Ammon's horn (tissue), 1 donor: ENCODE measurements at regions not wholly inside any gene's neighbourhood (a gene's known extent, or its start where the extent isn't known, plus 50 kb on each side); places are given as distances from the start of the nearest gene placed in this dataset.
"Not testable (repeated sequence)": the region's sequence is repeated elsewhere in the genome, so short reads cannot be mapped to it uniquely, and the experiment has no call there.

ENCODE experiments used
- DNase-seq: peaks from one replicate; pipeline ENCODE4 v3.0.0-alpha.2; 2016; ENCODE audit warnings: low spot score

DNA sequence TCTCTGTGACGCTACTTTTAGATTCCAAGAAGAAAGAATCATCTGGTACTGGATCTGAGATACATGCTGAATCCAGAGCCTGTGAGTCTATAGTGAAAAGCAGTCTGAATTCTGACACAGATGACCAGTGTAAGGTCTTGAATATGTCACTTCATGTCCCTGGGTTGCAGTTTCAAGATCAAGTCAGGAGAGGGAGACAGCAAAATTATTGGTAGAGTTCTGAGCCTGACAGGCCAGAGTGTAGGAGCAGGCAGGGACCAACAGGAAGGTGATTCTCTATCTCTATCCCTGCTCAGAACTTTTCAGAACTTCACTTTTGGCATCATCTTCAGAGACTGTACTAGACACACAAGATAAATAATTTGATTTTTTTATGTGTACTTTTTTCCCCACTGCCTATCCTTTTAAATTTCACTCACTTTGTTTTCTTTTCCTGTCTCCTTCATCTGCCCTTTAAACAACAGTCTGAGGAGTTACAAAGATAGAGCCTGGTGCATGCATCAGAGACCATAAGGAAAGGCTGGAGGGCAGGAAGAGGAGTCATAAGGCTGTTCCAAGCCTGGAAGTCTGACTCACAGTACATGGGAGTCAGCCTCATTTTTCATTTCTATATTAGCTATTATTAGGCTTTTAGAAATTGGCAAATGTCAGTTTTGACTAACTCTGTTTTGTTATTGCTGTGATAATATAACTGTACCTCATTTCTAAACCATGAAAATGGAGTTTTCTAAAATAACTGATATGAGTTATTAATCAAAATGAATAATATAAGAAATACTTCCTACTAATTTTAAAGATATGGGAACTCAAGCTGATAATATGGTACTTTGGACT lies 120.2 kb upstream of the TMEM229A start:
- DNase-seq: peak; percentile 75

DNA sequence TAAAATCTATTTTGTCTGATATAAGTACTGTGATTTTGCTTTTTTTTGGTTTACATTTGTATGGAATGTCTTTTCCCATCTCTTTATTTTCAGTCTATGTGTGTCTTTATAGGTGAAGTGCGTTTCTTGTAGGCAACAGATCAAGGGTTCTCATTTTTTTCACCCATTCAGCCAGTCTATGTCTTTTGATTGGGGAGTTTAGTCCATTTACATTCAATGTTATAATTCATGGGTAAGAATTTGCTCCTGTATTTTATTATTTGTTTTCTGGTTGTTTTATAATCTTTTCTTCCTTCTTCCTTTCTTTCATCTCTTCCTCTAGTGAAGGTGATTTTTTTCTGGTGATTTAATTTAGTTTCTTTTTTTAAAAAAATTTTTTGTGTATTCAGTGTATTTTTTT lies 104.8 kb upstream of the TMEM229A start:
- no peak for DNase-seq

DNA sequence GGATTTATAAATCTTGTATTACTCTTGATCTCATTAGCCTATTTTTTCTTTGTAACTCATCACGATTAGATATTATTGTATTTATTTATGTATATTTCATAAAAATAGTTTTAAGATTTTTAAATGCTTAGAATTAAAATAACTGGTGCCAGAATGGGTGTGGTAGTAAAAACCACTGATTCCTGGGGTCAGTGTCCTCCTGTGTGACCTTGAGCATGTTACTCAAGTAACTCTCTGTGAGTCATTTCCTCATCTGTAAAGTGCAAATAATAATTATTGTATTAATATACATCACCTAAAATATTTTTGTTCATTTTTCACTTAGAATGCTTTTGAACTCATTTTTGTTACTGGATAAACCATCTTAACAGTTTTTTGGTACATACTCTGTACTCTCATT lies 91.3 kb upstream of the TMEM229A start:
- no peak for DNase-seq

DNA sequence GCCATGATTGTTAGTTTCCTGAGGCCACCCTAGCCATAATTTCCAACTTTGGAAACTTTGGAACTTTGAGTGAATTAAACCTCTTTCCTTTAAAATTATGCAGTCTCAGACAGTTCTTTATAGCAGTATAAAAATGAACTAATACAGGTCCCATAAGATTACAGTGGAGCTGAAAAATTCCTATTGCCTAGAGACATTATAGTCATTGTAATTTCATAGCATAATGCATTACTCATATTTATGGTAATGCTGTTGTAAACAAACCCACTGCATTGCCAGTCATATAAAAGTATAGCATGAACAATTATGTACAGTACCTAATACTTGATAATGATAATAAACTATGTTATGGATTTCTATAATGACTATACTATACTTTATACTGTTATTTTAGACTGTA lies 88.0 kb upstream of the TMEM229A start:
- DNase-seq: no peak

DNA sequence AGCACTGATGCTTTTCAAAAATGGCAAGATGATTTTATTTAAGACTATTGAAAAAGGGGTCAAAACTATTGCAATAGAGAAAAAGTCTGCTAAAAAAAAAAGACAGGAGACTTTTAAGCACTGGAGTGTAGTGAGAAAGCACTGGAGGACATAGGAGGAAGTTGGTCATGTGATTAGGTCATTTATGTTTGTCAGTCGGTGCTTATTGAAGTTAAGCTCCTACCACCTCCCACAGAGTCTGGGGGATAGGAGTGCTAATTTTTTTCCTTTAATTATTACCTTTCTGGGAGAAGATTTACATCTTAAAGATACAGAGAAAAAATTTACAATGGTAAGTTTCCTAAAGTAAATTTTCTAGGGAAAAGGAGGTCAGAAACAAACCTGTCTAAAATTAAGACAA lies 80.2 kb upstream of the TMEM229A start:
- no peak for DNase-seq

DNA sequence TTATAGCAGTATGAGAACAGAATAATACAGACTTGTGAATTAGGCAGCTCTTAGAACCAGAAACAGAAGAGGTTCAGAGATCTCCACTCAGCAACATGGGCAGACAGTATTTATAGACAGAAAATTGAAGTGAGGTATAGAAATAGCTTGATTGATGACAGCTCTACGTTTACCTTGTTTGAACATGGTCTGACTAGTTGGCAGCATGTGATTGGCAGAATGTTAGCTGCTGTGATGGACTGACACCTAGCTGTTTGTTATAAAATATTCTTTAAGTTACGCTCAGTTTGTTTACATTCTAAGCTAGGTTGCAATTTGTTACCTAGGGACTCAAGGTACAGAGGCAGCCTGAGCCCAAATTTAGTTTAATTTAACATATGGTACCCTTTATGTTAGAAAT lies 73.7 kb upstream of the TMEM229A start:
- DNase-seq: no peak

DNA sequence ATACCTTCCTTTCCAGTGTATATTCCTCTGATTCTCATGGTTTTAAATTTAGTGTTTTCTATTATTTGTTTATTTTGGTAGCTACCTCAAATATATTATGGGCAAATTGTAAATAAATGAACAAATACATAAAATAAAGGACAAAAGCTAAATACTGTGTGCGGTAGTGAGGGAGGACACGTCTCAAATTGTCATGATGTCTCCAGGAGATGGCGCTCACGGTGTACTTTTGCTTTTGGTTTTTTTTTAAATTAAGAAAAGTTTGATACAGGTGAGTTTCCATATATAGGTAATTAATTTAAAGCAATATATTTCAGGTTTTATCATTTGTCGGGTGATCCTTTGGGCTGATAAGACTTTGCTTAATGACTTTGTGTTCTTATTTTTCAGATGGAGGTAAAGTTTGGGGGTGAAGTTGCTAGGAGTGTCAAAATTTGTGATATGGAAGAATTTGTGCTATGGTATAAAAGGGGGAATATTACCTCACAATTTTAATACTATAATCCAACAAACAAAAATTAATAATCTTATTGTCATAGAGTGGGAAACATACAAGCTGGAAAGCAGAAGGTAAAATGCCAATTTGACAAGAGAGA lies 68.4 kb upstream of the TMEM229A start:
- DNase-seq: peak; percentile 41

DNA sequence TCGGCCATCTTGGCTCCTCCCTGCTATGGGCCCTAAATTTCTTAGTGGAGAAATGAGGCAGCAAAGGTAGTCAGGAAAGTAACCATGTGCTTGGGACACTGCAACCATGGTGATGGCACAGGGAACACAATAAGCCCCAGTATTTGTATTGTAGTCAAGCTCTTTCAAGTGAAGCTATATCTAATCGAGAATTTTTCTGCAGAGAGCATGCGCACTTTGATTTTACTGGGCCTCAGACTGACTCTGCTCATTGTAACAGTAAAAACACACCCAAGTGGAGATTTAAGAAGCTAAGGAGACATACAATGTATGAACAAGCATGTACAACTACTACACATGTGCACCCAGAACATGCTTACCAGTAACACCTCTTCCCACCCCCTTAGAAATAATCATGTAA lies 67.3 kb upstream of the TMEM229A start:
- no peak for DNase-seq

DNA sequence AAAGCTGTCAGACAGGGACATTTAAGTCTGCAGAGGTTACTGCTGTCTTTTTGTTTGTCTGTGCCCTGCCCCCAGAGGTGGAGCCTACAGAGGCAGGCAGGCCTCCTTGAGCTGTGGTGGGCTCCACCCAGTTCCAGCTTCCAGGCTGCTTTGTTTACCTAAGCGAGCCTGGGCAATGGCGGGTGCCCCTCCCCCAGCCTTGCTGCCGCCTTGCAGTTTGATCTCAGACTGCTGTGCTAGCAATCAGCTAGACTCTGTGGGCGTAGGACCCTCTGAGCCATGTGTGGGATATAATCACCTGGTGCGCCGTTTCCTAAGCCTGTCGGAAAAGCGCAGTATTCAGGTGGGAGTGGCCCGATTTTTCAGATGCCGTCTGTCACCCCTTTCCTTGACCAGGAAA lies 66.7 kb upstream of the TMEM229A start:
- DNase-seq: not testable (repeated sequence)

DNA sequence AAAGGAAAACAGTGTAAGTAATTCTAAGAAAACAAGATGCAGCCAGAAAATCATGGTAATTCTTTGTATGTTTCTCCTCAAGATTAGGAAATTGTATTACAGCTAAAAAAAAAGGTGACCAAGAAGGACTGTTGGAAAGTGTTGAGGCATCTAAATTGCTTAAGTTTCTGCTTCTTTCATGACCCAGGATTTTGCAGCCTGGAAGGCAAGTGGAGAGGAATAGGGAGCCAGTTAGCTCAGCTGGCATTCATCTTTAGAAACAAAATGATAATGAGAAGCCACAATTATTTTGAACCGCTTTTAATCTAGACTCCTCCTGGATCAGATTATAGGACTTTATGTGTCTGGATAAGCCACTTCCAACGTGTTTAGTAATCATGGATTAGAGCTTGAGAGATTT lies 56.8 kb upstream of the TMEM229A start:
- peak; percentile 19 for DNase-seq

DNA sequence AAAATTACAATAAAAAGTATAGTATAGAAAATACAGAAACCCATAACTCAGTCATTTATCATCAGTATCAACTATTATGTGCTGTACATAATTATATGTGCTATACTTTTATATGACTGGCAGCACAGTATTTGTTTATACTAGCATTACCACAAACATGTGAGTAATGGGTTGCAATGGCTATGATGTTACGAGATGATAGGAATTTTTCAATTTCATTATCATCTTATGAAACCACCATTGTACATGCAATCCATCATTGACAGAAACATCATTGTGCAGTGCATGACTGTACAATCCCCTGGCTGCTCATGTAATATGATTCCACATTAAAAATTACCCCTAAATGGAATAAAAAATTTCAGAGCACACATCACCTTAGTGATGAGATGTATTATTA lies 55.7 kb upstream of the TMEM229A start:
- DNase-seq: no peak

DNA sequence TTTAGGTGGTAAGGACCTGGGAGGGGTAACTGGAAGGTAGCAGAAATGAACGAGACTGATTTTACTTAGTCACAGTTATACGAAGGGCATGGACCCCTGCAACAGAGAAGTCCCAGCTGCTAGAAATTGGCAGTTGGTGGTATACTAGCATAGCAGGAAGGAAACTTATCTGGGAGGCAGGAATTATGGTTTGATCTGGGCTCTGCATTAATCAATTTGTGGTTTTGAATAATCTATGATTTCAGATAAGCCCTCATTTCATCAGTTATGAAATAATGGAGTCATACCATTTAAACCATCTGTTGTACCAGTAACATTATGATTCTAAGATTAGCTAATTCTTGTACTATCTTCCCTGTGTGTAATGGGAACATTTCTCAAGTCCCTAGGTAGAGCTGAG lies 54.0 kb upstream of the TMEM229A start:
- no peak for DNase-seq

DNA sequence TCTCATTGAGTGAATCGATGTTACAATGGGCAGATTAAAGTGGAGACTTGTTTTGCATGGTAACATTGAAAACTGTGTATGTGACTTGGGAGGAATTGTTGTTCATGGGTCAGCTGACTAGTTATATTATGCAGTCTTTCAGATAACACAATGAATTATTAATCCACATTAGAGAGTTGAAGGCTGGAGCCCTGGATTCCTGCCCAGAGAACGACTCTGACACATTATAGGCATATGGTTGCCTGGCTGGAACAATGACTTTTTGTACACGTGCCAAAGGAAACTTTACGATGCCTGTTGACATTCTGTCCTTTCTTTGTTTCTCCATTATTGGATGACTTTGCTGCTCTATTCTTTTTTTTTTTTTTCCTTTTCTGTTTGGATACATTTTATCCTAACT lies 52.3 kb upstream of the TMEM229A start:
- peak; percentile 92 for DNase-seq

DNA sequence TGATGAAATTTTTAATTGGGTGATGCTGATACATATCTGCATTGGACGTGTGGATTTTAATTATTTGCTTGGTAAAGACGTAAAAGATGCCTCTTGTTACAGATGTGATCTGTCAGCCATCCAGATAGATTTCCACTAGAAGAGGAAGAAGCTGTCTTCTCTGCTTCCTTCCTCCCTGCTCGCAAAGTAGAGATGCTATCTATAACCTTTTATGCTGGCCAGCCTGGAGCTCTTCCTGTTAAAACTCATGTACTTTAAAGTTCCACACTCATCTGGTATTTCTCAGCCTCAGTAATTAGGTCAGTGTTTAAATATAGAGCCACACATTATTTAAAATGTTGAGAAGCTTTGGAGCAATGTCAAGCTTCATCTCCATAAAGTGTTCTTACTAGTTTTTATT lies 51.2 kb upstream of the TMEM229A start:
- DNase-seq: no peak
